ENCODE measurements at regions not wholly inside any gene's neighbourhood (a gene's known extent, or its start where the extent isn't known, plus 50 kb on each side); places are given as distances from the start of the nearest gene placed in this dataset.

DNA sequence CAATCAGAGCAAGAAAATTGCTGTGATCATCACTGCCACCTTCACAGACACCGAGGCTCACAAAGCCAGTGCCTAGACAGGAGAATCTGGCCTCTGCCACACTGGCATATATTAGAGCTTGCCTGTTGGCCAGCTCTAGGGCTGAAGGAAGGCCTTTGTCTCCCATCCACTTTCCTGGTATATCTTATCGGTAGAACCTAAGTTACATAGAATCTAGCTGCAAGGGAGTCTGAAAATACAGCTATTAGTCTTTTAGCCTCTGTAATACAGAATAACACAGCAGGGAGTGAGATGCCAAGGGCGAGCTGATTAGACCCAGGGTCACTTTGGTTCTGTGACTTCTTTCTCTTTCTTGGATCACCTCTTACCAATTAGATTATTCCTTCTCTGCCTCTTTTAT, 154.9 kb upstream of the KL start:
- DNase-seq (ENCODE audit: low read depth, low spot score): no peak

DNA sequence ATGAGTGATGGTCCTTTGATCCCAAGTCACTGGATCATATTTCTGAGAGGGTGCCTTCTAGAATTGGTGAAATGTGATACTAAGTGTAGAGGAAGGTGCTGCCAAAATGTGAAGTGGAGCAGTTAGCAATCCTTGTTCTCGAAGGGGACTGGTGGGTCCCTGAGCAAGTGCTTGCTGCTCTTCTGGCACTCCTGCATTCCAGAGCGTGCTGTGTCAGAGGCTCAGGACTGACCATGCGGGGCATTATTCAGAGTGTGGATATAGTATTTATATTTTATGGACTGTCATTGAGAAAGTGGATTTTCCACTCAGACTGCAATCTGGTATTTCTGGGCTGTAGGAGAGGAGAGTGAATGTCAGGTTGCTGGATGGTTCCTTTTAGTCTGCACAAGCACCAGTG, 152.6 kb upstream of the KL start:
- no peak for DNase-seq (ENCODE audit: low read depth, low spot score)

DNA sequence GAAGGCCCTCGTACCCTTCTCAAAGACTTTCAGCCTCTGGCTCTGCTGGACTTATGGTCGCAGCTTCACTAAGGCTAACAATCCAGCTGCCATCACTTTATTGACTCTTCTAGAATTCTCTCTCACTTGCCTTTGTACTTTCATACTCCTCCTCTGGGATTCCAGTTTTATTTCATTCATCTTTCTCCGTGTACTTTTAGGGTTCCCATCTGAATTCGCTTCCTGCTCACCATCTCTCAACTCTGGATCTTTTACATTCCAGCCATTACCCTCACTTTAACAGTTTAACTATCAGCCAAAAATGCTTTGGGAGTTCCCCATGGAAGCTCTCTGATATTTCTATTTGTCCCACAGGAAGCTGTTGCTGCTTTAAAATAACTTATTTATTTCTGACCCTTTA, 149.3 kb upstream of the KL start:
- no peak for DNase-seq (ENCODE audit: low read depth, low spot score)

DNA sequence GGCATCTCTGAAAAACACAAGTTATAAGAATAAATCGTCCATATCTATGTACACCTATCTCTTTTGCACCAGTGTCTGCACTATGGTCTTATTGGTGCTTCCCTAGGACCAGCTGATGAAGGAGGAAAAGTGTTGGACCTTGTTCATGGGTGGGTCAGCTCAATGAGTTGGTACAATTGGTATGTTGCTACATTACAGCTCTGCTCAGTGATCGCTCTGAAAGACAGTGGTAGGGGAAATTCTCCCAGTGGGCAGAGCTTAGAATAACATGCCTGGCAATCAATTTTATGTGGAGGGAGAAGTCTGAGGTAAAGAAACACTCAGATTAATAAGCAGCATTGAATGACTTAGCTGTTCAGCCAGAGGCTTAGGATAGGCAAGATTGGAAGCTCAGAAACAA, 138.7 kb upstream of the KL start:
- DNase-seq (ENCODE audit: low read depth, low spot score): no peak

DNA sequence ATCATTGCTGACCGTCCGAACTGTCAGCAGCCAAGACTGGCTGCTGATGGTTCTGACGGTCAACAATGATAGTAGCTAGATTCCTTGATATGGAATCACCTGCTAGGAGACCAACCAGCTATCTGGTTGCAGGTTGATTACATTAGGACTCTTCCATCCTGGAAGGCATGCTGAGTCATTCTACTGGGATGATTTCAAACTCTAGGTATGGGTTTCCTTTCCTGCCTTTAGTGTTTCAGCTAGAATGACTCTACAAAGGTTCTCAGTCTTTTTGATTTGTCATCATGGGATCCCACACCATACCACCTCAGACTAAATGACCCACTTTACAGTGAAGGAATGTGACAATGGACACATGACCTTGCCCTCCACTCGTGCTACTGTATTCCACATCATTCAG, 138.1 kb upstream of the KL start:
- no peak for DNase-seq (ENCODE audit: low read depth, low spot score)

DNA sequence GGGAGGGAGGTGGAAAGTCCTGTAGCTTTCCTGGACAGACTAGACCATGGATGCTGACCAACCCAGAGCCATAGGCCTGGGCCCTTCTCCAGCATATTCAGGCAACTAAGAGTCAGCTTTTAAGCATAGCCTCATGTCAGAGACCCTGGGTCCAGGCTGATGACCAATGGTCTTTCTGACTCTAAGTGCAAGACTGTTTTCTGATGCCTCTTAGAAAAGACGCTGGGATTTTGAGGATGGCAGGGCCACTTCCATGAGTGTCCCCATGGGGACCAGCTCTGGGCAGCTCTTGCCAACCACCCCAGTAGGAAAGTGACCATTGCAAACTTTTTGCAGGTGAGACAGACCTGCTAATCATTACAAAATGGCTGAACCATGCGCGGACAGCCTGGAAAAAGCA, 135.6 kb upstream of the KL start:
- no peak for DNase-seq (ENCODE audit: low read depth, low spot score)

DNA sequence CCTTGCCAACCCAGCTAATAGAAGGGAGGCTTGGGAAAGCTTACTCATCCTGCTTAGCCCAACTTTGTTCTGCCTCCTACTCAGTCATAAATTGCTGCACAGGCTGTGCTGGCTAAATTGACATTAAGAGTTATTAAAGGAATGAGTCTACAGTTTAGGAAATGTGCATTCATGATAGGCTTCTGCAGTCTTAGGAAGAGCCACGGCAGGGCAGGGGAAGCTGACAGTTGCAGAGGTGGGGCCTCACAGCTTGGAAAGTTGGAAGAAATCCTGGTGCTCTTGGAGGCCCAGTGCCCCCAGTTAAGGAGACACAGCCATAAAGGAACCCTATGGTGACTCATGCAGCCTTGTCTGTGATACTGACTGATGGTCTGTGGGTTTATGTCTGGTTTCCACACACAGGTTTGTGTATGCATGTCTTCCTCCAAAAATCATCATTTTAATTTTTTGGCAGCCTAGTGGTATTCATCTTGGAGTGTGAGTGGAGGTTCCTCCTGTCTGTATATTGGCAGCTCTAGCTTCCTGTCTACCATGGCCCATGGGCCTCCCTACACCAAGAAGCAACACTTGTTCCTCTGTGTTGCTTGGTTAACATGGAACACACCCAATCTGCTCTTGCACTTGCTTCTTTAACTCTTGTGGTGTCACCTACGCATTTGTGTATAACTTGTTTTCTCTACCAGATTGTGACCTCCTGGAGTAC, 135.0 kb upstream of the KL start:
- DNase-seq (ENCODE audit: low read depth, low spot score): no peak

DNA sequence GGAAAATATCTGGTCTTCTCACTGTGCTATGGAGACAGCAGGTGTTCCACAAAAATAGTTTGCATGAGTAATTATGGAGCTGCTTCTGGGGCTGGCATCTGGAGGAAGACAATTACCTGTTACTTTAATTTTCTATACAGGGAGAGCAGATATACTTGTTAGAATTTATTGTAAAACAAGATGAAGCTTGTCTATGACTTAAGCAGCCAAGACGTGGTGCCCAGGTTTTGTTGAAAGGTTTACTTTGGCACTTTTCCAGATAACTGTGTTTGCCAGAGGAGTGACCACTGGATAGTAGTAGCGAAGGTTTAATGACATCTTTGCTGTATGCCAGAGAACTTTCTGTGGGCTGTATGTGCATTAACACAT, 134.5 kb upstream of the KL start:
- DNase-seq (ENCODE audit: low read depth, low spot score): no peak

DNA sequence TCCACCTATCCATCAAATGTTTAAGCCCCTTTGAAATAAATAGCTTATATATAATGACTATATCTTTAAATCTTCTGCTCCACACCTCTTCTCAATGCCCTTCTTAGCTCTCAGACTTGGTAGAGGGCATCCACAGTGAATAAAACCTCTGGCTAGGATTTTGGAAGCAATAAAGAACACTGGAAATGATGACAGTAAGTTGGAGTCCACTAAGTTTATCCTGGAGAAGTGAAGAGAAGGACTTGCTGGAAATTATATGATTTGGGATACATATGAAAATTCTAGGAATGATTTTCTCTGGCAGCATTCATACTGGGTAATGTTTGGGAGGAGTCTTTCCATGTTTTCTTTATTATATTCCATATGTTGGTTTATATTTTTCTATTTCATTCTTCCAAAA, 133.5 kb upstream of the KL start:
- DNase-seq (ENCODE audit: low read depth, low spot score): no peak

DNA sequence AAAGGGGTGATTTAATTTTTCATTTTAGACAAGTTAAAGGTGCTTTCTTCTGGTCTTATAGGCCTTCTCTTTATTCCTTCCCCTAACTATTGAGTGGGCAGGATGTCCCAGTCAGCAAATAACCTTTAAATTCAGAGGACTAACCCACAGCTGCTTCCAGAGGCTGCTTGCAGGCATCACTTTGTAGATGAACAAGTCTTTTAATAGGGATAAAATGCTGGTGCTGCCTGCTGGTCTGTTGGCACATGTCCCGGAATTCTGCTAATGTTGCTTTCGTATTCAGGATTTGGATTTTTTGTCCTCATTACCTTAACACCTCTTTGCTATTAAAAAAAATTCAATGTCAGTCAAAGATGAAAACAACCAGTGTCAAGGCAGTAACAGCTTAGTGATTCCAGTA, 132.7 kb upstream of the KL start:
- peak; percentile 24 for DNase-seq (ENCODE audit: low read depth, low spot score)

DNA sequence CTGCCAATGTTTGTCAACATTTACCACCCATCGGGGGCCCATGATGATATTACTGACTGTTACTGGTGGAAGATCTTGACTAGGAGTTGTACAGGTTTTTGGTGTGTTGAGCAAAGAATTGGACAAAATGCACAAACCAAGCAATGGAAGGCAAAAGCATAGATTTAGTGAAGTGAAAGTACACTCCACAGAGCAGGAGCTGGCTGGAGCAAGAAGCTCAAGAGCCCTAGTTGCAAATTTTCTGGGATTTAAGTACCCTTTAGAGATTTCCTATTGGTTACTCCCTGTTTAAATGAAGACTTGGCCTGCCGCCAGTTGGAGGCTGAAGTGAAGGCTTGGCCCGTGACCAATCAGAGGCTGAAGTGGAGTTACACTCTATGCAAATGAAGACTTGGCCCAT, 128.6 kb upstream of the KL start:
- no peak for DNase-seq (ENCODE audit: low read depth, low spot score)

DNA sequence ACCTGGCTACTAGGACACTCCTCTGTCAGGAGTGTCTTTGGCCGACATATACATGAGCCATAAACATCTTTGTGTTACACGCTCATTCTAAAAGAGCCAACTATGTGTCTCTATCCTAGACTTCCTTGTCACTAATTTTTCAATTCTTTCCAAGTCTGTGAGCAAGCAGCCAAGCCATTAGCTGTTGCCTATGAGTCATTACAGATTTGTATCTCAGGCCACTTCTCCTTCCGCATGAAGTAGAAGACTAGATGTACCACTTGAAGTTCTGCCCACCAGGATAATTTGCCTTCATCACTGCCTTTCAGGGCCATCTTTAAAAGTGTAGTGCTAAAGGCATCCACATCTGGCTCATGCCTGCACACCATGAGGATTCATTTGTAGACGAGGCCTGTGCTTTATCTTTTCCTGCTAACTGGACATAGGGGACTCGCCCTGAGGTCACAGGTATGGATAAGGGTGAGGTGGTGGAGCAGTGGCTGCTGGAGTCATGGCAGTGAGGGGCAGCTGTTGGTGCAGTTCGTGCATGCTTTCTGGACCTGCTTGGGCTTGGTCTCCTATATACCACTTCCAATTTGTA, 126.1 kb upstream of the KL start:
- no peak for DNase-seq (ENCODE audit: low read depth, low spot score)

DNA sequence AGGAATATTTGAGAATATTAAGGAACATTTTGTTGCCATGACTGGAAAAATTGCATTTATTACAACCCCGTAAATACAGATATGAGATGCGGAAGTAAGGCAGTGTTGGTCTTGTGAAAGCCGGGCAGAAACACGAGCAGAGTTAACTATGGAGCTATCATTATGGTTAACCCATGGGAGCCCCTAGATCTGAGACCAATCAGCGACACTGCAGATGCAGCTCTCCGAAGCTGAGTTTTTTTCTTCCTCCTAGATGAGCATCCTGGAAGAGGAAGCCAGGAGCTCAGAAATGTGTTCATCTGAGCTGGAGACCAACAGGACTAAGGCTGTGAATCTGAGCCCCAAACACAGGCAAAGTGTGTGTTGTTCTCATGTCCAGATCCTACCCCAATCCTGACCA, 123.0 kb upstream of the KL start:
- no peak for DNase-seq (ENCODE audit: low read depth, low spot score)

DNA sequence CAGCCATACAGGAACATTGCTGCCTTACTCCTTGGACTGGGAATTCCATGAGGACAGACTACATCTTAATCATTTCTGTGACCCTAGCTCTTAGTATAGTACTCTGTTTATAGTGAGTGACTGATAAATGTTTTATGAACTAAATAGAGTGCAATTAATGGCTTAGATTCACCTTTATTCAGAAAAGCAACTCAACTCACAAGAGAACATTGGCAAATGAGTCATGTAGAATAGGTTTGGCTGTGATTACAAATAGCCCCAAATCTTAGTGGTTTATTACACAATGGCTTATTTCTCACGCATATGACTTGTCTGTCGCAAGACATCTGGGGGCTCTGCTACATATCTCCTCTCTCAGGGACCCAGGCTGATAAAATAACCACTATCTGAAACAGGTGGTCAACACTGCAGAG, 121.6 kb upstream of the KL start:
- no peak for DNase-seq (ENCODE audit: low read depth, low spot score)

DNA sequence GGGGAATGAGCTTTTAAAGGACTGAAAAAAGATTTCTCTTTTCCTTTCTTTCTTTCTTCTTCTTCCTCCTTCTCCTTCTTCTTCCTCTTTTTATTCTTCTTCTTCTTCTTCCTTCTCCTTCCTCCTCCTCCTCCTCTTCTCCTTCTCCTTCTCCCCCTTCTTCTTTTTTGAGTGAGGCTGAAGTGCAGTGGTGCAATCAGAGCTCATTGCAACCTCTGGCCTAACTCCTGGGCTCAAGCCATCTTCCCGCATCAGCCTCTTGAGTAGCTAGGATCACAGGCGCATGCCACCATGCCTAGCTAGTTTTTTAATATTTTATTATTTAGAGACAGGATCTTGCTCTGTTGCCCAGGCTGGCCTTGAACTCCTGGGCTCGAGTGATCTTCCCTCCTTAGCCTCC, 120.9 kb upstream of the KL start:
- DNase-seq (ENCODE audit: low read depth, low spot score): no peak

DNA sequence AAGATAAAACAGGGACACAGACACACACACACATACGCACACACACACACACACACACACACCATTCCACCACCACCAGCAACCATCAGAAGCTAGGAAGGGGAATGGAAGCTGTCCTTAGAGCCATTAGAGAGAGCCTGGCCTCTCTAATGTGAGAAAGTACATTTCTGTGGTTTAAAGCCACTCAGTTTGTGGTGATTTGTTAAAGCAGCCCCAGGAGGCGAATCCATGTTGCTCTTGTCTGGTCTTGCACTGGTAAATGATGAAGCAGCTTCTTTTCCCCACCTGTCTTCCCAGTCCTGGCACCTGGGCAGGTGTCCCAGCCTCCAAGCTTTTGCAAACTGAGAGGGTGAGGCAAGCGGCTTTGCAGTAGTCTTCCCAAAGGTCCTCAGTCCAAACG, 118.9 kb upstream of the KL start:
- no peak for DNase-seq (ENCODE audit: low read depth, low spot score)

DNA sequence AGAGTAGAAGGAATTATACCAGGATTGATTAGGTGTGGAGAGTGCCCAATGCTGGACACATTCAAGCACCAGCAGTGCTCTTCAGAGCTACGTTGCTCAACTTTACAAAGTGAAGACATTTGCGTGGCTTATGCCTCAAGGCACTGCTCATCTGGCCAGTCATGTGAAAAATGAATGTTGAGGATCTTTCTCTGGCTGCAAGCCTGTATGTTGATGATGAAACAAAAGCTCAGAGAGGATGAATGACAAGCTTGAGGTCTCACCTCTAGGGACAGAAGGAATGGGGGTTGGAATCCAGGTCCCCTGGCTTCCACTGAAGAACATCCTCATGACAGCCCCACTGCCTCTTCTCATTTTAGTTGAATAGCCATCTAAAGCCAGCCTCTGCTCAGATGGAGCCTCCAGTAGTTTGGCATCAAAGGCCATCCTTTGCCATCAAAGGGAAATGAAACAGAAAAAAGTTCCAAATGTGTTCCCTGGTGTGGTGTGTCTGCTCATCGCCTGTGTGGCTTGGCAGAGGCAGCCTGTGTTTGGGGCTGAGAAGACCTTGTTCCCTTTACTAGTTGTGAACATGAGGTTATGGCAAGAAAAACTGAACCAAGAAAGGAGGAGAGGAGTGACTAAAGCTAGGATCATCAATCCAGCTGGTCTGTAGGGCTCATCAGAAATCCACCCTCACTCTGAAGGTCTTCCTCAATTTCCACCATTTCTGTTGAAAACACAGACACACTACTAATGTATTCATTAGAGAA, 114.0 kb upstream of the KL start:
- DNase-seq (ENCODE audit: low read depth, low spot score): no peak

DNA sequence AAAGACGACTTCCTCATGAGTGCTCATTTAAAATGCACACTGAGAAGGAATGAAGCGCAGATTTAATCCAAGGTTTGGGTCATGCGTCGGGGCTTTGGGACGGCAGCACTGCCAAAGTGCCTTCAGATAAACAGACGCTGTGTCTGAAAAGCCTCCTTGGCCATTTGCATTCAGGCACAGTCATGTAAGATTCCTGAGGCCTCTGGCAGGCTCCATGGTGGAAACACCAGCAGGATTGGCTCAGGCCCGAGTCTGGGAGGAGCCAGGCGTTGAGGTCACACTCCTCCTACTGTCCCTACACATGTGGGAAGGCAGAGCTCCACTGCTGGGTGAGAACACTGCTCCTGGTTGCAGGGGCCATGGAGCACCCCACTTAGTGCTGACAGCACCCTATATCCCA, 113.3 kb upstream of the KL start:
- no peak for DNase-seq (ENCODE audit: low read depth, low spot score)

DNA sequence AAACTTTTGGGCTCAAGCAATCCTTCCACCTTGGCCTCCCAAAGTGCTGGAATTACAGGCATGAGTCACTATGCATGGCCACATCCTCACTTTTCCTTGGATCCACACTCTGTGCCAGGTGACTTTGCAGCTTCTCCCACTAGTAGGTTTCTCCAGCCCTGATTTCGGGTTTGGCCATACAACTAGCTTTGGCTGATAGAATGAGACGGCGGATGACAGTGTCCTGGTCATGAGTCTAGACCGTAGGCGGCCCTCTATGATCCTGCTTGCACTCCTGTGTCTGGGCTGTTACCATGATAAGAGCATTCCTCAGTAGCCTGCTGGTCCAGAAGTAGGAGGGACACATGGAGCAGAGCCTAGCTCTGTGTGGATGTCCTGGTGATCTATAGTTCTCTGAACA, 112.5 kb upstream of the KL start:
- DNase-seq (ENCODE audit: low read depth, low spot score): no peak

DNA sequence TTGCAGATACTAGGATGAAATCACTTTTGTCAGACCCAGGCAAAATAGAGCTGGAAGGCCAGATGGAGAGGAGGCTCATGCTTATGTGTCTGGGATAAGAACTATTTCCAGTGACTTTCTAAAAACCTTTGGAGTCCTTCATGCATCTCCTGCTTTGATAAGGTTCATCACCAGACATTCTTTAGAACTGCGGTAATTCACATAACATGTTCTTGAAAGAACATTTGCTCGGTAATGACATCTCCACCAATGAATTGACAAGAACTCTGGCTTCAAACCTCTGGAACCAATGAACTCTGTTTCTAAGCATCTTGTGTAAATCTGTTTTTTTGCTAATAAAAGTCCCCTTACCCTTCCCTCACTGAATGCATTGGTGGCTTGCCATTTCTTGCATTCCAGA, 112.0 kb upstream of the KL start:
- DNase-seq (ENCODE audit: low read depth, low spot score): no peak

DNA sequence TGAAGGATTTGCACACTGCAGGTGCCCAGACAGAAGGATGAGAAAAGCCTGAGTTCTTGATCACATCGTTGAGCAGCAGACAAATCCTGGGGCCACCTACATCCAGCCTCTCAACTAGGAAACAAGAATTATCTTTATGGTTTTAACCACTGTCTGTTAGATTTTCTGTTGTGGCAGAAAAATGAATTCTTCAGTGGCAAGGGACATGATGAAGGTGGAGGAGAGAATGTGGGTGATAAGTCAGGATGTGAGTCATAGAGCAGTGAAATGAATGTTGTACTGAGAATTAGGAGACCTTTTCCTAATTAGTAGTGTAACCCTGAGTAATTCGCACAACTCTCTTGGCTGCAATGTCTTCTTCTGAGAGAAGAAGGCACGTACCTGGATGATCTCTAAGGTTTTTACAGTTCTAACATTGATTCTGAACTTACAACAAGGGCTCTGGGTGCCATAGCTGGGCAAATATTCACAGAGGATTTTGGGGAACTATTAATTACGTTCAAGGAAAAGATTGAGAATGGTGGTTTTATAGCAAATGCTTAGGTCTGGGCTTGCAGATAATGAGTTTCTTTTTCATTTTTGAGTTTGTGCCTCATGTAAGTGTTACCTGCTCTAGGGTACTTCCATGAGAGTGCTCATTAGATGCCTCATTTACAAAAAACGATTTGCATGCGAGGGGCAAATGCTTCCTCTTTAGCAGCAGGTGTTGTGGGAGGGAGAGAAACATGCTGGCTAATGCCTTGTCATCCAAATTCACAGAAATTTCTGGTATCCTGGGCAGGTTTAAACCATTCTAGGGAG, 111.0 kb upstream of the KL start:
- no peak for DNase-seq (ENCODE audit: low read depth, low spot score)

DNA sequence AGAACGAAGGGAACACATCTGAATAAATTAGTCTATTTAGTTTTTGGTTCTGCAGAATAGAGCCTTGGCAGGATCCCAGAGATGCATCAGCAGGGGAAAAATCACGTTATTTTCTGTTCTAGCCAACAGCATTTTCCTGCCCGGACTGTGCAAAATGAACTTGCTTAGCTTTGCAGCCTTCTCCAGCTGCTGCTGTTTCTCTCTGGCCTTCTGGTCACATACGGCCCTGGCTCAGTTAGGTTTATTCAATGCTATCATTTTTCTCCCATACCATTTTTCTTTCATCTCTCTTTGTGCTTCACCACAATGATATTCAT, 110.4 kb upstream of the KL start:
- DNase-seq (ENCODE audit: low read depth, low spot score): peak; percentile 21

DNA sequence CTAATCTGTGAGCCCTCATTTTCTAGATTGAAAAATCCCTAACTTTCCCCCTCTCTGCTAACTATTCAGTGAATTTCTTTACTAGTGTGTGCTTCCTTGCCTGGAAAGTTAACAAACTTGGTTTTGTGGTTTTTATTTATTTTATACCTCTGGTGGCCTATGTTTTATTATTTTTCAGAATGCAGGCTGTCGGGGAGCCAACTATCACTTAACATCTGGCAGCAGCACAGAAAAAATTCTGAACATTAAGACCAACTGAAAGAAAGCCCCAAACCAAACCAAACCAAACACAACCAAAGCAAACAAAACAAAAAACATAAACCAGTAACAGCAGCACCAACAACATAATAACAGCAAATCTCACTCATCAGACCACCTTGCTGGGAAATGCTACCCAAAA, 109.0 kb upstream of the KL start:
- no peak for DNase-seq (ENCODE audit: low read depth, low spot score)

Data from smooth muscle cell of the brain vasculature (primary cell).